ENCODE measurements at regions not wholly inside any gene's neighbourhood (a gene's known extent, or its start where the extent isn't known, plus 50 kb on each side); places are given as distances from the start of the nearest gene placed in this dataset.

DNA sequence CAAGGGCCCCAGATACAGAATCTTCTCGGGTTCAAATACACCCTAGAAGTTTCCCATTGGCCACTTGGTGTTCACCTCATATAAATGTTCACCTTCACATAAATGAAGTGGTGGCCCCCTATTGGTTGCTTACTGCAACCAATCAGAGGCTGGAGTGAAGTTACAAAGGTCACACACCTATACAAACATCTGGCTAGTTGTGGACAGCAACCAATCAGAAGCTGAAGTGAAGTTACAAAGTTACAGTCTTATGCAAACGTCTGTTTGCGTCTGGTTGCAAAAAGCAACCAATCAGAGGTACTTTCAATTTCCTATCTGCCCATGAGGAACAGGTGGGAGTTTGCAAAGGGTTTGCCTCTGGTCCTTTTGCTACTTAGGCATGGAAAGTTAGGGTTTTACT, 206.5 kb upstream of the BMP2 start:
- no peak for DNase-seq (ENCODE audit: low read depth)

DNA sequence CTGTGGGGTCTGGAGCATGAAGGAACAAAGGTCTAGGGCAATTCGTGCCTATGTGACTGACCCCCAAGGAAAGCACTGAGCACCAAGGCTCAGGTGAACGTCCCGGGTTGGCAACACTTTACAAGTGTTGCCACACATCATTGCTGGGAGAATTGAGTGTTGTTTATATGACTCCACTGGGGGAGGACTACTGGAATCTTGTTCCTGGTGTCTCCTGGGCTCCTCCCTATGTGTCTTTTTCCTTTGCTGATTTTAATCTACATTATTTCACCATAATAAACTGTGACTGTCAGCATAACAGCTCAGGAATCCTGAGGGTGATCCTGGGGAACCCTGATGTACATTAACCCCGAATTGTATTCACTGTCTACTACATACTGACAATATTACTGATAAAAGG, 207.7 kb upstream of the BMP2 start:
- no peak for DNase-seq (ENCODE audit: low read depth)

DNA sequence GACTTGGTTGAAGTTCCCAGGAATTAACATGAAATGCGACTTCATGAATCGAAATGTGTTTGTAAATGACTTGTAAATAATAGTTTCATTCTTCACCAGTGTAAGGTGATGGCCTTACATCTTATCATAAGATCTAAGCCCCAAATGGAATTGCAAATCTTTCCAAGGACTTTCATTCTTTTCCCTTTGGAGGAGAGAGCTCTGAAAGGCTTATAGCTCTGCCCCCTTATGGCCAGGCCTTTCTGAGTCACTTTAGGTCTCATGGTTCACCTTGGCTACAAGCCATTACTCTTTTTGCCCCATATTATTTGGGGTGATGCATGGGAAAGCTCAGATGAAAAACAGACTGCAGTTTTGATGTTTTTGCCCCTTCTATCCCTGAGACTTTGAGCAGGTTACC, 209.1 kb upstream of the BMP2 start:
- no peak for DNase-seq (ENCODE audit: low read depth)

DNA sequence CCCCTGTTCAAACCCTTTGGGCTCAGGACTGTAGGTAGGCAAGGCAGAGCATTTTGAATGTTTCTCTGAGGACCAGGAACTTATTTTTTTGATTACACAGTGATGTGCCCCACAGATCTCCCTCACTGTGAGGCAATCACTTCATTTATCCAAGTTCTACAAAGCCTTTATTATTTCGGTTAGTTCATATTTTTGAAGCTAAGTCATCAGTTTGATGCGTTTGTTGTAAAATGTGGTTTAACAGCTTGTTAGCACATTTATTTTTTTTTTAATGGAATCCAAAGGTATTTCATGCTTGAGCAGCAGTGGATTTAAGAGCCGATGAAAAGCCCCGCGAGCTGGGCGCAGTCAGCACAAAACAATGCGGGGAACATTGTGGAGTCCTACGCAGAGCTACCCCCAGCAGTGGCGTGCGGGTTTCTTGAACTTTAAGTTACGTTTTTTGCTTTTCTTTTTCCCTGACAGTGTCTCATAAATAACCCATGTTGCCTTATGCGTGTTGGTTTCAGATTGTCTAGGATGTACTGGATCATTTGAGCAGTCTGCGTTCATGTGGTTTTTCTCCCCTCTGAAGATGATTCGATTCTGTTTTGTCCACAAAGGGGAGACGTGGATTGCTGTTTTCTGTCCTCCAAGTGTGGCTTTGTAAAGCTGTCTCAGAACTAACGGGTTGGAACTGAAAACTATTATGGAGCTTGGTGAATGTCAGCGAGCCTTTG, 233.6 kb upstream of the BMP2 start:
- no peak for DNase-seq (ENCODE audit: low read depth)

DNA sequence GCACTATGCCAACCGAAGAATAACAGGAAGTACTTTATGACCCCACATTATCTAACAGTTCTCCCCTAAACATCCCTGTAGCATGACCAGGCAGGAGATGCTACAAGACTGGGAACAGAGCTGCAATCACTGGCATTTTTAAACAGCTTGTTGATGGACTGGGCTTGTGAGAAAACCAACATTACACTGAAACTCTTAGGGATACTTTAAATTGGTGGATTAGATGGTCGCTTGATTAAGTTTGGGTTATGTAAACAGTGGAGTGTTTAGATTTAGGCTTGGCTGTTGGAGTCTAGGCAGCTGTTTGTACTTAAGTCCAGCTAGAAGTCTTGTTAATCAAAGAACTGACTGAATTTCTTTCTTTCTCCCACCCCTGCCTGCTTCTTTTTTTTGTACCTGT, 234.1 kb upstream of the BMP2 start:
- no peak for DNase-seq (ENCODE audit: low read depth)

DNA sequence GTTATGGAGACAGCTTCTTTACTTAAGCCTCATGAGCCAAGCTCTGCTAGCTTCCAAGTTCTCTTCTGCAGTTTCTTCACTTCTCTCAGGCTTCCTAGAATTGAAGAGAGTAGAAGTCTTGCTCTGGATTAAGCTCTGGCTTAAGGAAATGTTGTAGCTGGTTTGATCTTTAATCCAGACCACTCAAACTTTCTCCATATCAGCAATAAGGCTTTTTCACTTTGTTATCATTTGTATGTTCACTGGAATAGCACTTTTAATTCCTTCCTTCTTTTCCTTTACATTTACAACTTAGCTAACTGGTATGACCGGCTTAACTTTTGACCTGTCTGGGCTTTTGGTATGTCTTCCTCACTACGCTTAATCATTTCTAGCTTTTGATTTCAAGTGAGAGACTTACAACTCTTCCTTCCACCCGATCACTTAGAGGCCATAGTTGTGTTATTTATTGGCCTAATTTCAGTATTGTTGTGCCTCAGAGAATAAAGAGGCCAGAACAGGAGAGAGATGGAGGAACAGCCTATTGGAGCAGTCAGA, 236.6 kb upstream of the BMP2 start:
- no peak for DNase-seq (ENCODE audit: low read depth)

DNA sequence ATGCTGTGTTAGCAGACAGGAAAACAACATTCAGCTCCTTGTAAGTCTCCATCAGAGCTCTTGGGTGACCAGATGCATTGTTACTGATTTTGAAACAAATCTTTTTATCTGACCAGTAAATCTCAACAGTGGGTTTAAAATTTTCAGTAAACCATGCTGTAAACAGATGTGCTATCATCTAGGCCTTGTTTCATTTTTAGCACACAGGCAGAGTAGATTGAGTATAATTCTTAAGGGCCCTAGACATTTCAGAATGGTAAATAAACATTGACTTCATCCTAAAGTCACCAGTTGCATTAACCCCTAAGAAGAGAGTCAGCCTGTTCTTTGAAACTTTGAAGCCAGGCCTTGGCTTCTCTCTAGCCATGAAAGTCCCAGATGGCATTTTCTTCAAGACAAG, 237.2 kb upstream of the BMP2 start:
- no peak for DNase-seq (ENCODE audit: low read depth)

DNA sequence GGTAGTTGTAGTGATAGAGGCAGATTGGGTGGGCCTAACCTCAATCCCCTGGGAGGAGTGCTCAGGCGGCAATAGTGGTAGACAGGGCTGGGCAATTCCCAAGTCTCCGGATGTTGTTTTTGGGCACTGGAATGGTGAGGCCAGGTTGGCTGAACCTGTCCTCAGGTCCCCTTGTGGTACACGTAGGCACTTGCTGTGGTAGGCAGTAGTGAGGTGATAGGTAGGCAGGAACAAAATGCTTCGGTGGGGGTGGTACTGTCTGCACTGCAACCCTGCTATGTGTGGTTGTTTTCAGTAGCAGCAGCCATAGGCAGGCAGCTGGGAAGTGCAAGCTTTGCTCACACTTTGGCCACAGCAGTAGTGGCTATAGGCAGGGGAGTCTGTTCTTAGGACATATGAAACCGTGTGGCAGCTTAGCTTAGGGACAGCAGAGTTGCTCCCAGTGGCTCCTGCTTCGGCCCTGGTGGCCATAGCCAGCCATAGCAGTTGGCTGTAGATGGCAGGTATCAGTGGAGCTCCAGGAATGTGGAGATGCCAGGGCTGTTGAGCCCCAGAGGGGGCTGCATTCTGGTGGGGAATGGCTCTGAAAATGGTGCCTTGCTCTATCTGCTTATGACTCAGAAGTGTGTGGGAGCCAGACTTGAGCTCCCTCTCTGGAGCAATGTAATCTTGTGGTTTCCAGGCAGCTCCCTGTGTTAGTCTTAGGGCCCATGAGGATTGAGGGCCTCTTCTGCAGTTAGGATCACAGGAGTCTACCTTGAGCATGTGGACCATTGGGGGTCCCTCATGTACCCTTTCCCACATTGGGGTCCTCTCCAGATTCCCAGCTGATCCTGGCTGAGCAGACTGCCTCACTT, 241.8 kb upstream of the BMP2 start:
- DNase-seq (ENCODE audit: low read depth): no peak

DNA sequence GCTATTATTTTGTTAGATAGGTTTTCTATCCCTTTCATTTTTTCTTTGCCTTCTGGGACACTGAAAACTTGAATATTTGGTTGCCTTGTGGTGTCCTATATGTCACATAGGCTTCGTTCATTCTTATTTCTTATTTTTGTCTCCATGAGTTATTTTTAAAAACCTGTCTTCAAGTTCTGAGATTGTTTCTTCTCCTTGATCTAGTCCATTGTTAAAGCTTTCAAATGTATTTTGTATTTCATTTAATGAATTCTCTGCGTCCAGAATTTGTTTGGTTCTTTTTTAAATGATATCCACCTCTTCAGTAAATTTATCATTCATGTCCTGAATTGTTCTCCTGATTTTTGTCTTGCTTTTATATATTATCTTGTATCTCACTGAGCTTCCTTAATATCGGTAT, 243.2 kb upstream of the BMP2 start:
- no peak for DNase-seq (ENCODE audit: low read depth)

DNA sequence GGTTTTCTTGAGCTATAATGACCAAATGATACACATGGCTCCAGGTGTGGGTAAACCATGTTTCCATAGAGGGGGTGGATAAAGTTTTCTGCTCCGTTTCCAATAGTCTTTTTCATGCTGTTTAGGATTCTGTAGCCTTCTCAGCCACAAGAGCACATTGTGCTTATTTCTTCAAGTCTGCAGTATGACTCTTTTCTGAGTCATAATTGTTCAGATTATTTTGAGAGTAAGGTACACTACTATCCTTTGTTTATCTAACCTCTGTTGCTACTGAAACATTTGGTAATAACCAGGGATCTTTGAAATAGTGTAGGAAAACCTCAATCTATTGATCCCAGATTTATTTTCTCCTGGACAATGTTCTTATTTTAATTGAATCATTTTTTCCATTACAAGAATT, 247.9 kb upstream of the BMP2 start:
- DNase-seq (ENCODE audit: low read depth): no peak

DNA sequence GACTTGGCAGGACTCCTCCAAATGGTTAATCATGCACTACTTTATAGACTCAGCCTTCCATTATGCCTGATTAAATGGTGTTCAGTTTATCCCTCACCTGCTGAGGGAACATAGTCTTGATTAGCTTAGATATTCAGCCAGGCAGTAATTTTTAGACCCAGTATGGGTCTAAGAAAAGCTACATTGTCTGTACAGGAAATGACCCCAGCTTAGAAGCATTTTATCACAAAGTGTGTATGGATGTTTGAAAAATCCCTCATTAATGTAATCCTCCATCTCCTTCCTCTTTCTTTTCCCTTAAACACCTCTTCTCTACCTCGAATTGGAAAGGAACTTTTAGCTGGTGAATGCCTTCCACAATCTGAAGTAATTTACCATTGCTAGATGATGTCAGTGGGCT, 252.2 kb upstream of the BMP2 start:
- DNase-seq (ENCODE audit: low read depth): no peak

DNA sequence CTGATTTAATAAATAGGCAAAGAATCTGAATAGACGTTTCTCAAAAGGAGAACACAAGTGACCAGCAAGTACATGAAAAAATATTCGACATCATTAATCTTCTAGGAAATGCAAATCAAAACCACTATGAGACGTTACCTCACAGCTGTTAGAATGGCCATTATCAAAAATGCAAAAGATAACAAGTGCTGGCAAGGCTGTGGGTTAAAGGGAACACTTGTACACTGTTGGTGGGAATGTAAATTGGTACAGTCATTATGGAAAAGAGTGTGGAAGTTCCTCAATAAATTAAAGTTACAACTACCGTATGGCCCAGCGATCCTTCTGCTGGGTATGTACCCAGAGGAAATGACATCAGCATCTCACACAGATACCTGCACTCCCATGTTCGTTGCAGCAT, 253.9 kb upstream of the BMP2 start:
- DNase-seq (ENCODE audit: low read depth): no peak

DNA sequence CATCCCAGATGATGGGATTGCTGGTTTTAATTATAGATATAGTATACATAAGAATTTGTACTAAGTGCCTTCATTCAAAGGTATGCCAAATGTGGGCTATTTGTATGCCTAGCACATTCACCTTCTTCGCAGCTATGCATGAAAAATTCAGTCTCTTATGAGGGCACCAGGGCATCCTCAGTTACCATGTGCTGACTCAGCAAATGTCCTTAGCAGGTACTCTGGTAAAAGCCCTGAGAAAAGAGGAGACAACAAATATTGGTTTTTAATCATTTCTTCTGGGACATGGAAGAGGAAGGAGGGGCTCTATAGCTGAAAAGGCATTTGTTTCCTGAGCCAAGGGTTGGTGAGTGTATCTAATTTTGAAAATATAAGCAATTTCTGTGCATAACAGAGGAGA, 258.1 kb upstream of the BMP2 start:
- no peak for DNase-seq (ENCODE audit: low read depth)

DNA sequence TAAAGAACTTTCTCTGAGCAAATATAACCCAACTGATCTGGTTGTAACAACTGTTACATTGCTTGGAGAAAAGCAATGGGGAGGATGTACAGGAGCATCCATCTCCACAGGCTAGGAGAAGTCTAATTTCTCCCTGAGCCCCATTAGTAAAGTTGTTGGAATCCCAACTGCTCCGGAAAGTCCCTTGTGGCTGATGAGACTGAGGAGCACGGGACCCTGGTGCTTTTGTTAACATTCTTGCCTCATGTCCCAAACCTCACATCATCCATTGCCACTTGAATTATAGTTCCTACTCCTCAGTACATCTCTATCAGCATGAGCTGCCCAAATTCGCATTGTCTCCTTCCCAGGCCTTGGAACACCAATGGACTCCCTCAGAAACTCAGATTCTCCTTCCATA, 260.6 kb upstream of the BMP2 start:
- DNase-seq (ENCODE audit: low read depth): no peak

DNA sequence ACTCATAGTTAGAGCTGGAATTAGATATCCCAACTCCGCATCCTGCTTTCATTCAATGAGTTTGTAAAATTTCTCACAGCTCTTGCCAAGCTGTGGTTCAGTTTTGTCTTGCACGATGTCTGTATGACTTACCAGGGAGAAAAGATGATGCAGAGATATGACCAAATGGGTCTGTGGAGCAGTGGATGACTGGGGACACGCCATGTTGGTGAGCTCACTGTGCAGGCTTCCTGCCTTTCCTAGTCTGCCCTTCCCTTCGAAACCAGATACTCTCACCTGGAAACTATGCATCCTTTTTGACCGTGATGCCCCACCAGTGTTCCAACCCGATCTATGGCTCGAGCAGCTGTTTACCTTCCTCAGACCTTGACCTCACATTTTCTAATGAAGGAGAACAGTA, 262.7 kb upstream of the BMP2 start:
- no peak for DNase-seq (ENCODE audit: low read depth)

DNA sequence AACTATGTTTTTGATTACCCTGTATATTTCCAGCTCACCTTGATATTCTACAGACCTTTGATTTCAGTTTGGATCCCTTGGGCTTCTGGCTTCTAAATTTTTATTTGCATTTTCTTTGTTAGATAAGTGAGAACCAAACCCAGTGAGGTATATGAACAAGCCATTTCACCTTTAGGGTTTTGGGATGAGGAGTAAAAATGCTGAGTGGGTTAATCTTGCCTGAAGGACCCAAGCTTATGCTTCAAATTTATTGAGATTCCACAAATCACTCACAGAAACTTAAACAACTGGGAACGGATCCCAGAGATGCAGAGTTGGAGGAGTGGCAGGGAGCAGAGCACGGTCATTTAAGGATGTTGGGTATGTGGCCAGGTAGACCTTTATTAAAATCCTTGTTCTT, 263.3 kb upstream of the BMP2 start:
- no peak for DNase-seq (ENCODE audit: low read depth)

DNA sequence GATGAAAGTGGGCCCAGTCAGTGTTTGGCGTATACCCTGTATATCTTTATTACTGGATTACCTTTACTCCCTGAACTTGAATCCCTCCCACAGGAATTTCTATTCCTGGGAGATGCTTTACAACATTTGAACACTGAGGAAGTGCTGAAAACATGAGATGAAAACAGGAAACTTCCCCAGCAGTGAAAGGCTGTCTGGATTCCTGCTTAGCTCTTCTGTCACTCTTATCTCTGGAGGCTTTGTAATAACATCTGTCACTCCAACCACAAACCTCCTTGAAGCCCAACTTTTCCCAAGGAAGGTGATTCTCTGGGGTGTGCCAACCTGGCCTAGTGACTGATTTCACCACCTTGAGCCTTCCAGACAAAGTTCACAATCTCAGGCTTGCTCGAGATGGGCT, 264.5 kb upstream of the BMP2 start:
- DNase-seq (ENCODE audit: low read depth): no peak

DNA sequence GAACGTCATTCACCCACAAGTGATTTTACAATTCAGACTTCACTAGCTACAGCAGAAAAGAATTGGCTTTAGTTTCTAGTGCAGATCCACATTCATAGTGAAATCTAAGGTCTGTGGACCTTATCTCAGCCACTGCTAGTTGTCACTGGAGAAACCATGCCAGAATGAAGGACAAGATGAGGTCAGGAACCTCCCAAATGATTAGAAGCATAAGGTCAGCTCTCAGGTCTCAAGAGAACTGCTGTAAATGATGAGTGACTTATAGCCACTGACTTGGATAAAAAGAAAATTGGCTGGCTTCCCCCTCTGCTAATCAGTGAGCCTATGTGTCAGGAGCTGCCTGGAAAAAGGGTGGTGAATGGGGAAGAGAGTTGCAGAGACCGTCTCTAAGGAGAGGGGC, 265.3 kb upstream of the BMP2 start:
- DNase-seq (ENCODE audit: low read depth): no peak

DNA sequence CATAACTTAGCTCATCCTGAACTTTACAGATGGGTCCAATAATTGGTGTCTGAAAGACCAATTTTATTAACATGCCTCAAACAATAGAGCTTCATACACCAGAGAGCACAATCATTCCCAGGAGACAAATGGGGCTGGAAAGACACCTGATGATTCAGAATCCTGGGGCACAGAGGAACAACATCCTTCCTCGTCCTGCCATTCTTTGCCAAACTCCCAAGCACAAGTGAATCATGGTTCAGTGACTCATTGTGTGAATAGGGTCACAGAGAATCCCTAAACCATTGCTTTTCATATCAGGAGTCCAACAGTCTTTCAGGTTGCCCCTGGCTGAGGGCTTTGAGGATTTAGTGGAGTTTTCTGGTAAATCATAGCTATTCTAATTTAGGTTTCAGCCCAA, 266.4 kb upstream of the BMP2 start:
- peak; percentile 72 for DNase-seq (ENCODE audit: low read depth)

DNA sequence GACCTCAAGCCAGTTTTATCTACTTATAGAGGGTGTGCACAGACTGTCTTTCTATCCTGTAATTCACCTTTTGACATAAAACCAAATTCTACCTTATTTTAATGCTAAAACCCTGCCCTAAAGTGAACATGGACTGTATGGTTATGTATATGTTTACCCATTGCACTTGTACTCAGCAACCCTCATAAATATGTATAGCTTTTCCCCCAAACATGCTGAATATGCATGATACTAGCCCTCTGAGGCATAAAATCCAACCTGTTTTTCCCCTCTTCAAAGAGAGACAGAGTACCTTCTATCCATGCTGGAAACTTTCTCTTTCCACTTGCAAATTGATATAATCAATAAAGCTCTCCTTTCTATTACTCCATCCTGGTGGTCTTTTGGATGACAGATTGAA, 267.9 kb upstream of the BMP2 start:
- no peak for DNase-seq (ENCODE audit: low read depth)

DNA sequence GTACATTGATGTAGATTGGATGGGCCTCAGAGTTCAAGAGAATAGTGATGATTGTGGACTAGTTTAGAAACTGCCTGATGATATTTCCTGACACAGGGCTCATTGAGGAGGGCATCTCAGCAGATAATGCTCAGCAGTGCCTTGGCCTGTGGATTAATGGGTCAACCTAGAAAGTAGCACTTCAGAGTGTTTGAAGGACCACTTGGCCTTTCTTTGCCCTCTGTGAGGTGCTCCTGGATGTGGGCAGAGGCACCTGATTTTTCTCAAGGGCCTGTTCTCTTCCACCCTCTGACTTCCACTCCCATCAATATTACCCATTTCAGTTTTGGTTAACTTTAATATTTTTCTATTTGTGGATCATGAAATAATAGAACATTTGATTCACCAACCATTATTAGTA, 270.6 kb upstream of the BMP2 start:
- no peak for DNase-seq (ENCODE audit: low read depth)

DNA sequence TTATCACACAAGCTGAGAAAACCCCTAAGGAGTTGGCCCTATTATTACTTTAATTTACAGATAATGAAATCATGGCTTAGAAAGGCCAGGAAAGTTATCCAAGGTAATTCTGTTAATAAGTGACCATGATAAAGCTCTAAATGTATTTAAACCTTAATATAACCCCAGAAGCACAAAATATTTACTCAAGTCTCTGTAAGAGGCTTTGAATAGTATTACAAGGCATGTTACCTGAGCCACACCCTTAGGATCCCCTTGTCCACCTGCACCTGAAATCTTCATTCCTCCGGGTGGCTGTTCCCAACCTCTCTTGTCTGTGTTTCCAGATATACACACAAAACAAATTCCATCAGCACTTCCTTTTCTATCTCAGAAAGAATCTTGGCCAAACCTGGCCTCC, 271.6 kb upstream of the BMP2 start:
- no peak for DNase-seq (ENCODE audit: low read depth)

DNA sequence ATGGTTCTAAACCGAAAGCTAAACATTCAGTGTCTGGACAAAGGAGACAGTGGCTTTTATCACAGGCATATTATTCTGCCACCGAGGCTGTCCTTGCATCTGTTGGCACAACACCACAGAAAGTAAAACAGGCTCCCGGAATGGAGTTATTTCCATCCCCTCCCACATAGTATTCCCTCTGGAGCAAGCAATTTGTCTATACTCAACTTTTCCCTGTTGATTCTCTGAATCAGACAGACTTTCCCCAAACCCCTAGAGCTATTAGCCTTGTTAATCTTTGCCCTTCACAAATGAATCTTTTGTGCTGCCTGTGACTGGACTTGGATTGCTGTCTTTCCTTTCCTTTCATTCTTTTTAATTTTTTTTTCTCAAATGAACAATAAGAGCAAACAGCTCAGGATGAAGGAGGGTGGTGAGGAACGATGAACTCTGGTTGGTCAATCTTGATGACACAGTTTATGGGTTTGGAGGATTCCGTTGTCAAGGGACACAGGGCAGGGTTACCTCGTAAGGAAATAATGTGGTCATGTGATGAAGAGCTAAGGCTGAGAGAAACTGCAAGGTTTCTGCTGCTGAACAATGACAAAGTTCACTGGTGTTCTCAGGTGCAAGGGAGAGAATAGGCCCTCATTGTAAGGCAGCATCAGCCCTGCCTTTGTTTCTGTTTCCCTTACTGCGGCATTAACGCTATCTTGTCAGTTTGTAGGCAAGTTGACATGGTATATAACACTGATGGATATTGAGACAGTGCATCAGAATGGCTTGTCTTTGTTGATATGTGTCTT, 275.0 kb upstream of the BMP2 start:
- peak; percentile 20 for DNase-seq (ENCODE audit: low read depth)

Data from HS-5 (cell line).